Endothelial cell (in vitro differentiated cells): ENCODE measurements at regions not wholly inside any gene's neighbourhood (a gene's known extent, or its start where the extent isn't known, plus 50 kb on each side); places are given as distances from the start of the nearest gene placed in this dataset.

ENCODE experiments used
- DNase-seq: peaks from one replicate; pipeline ENCODE4 v3.0.0; 2021; ENCODE audit warnings: low spot score
- H3K27ac Mint-ChIP-seq: one replicate; pipeline ENCODE4 v1.8.0; 2021; ENCODE audit warnings: mixed read lengths, inconsistent platforms; ENCODE audit not compliant: unreplicated experiment
- H3K27me3 Mint-ChIP-seq: one replicate; pipeline ENCODE4 v1.8.0; 2021; ENCODE audit warnings: mild to moderate bottlenecking, moderate library complexity, mixed read lengths, inconsistent platforms; ENCODE audit not compliant: unreplicated experiment
- H3K36me3 Mint-ChIP-seq: one replicate; pipeline ENCODE4 v1.8.0; 2021; ENCODE audit warnings: mild to moderate bottlenecking, low read depth, mixed read lengths, inconsistent platforms; ENCODE audit not compliant: unreplicated experiment
- H3K4me1 Mint-ChIP-seq: one replicate; pipeline ENCODE4 v1.8.0; 2021; ENCODE audit warnings: mild to moderate bottlenecking, mixed read lengths, inconsistent platforms; ENCODE audit not compliant: unreplicated experiment
- H3K4me3 Mint-ChIP-seq: one replicate; pipeline ENCODE4 v1.8.0; 2021; ENCODE audit warnings: mild to moderate bottlenecking, mixed read lengths, inconsistent platforms; ENCODE audit not compliant: unreplicated experiment
- H3K9me3 Mint-ChIP-seq: one replicate; pipeline ENCODE4 v1.8.0; 2021; ENCODE audit warnings: mixed read lengths, inconsistent platforms; ENCODE audit not compliant: unreplicated experiment
- CTCF ChIP-seq: fragments of 200-600 bp; sonication (generic); IDR thresholded peaks from one replicate; pipeline ENCODE4 v1.5.0; 2021; ENCODE audit warnings: antibody characterized with exemption; ENCODE audit not compliant: unreplicated experiment

- H3K4me3 Mint-ChIP-seq = no peak overlapping the region
- no peaks in the 10 kb centered on the region for H3K4me1 Mint-ChIP-seq
- H3K9me3 Mint-ChIP-seq = no peaks in the 10 kb centered on the region
- H3K36me3 Mint-ChIP-seq = no peaks in the 10 kb centered on the region
- H3K27ac Mint-ChIP-seq = no peak overlapping the region
- no peak for DNase-seq
- TF ChIP-seq CTCF = no peak
- no peaks in the 10 kb centered on the region for H3K27me3 Mint-ChIP-seq
These were observed 153.0 kb downstream of the UXS1 start for GRCh38 chr2:106041150-106041549.

- Mint-ChIP-seq H3K36me3 (no peaks in the 10 kb centered on the region), H3K4me1 (no peaks in the 10 kb centered on the region), H3K27ac (no peak overlapping the region), H3K4me3 (no peak overlapping the region), H3K9me3 (no peaks in the 10 kb centered on the region), H3K27me3 (no peaks in the 10 kb centered on the region)
- no peak for DNase-seq
- TF ChIP-seq CTCF = no peak
These were observed 154.3 kb downstream of the UXS1 start for GRCh38 chr2:106039634-106040315.

GRCh38 chr2:106038601-106039375 is 155.3 kb downstream of the UXS1 start:
- no peaks in the 10 kb centered on the region for H3K4me1 Mint-ChIP-seq
- no peak for DNase-seq
- H3K4me3 Mint-ChIP-seq = no peak overlapping the region
- H3K9me3 Mint-ChIP-seq = no peaks in the 10 kb centered on the region
- no peak for TF ChIP-seq CTCF
- H3K27ac Mint-ChIP-seq = no peak overlapping the region
- no peaks in the 10 kb centered on the region for H3K36me3 Mint-ChIP-seq
- H3K27me3 Mint-ChIP-seq = no peaks in the 10 kb centered on the region

- DNase-seq = no peak
- H3K27ac Mint-ChIP-seq = no peak overlapping the region
- H3K36me3 Mint-ChIP-seq = no peaks in the 10 kb centered on the region
- H3K4me3 Mint-ChIP-seq = no peak overlapping the region
- no peaks in the 10 kb centered on the region for H3K27me3 Mint-ChIP-seq
- no peaks in the 10 kb centered on the region for H3K9me3 Mint-ChIP-seq
- H3K4me1 Mint-ChIP-seq = no peaks in the 10 kb centered on the region
- TF ChIP-seq CTCF = no peak
These were observed 156.2 kb downstream of the UXS1 start for GRCh38 chr2:106037932-106038331.

GRCh38 chr2:106037262-106037661 is 156.8 kb downstream of the UXS1 start:
- no peaks in the 10 kb centered on the region for H3K4me1 Mint-ChIP-seq
- DNase-seq = no peak
- H3K4me3 Mint-ChIP-seq = no peak overlapping the region
- H3K27ac Mint-ChIP-seq = no peak overlapping the region
- no peaks in the 10 kb centered on the region for H3K36me3 Mint-ChIP-seq
- no peaks in the 10 kb centered on the region for H3K9me3 Mint-ChIP-seq
- no peak for TF ChIP-seq CTCF
- H3K27me3 Mint-ChIP-seq = no peaks in the 10 kb centered on the region
